ENCODE measurements at regions not wholly inside any gene's neighbourhood (a gene's known extent, or its start where the extent isn't known, plus 50 kb on each side); places are given as distances from the start of the nearest gene placed in this dataset.

- H3K4ac ChIP-seq (ENCODE audit: low read depth, low read length): no peak overlapping the region
- no peak overlapping the region for H2AFZ ChIP-seq (replicated peaks; ENCODE audit: low read length, poor library complexity)
- POLR2A ChIA-PET (ENCODE audit: unreplicated experiment): no interaction called here
- in situ Hi-C loops (cut with MboI; ENCODE audit: low sequenced_read_pairs): no loop called here
- H3K27me3 ChIP-seq (ENCODE audit: control insufficient read depth, insufficient read depth, low read length): no peaks in the 10 kb centered on the region
- H3K23ac ChIP-seq (ENCODE audit: low read depth, low read length): no peak overlapping the region
- H3K4me1 ChIP-seq (ENCODE audit: control insufficient read depth, insufficient read depth, low read length): no peaks in the 10 kb centered on the region
- no peak overlapping the region for H4K91ac ChIP-seq (ENCODE audit: insufficient read depth, low read depth, low read length)
- H2BK15ac ChIP-seq (ENCODE audit: low read depth, low read length): no peak overlapping the region
- H3K14ac ChIP-seq (replicated peaks; ENCODE audit: low read depth, low read length): no peak overlapping the region
- H2AK9ac ChIP-seq (replicated peaks; ENCODE audit: low read depth, low read length, poor library complexity): no peak overlapping the region
- dilution Hi-C loops (cut with HindIII; ENCODE audit: low sequenced_read_pairs, unreplicated experiment): no loop called here
- H2BK120ac ChIP-seq (ENCODE audit: low read depth, low read length): no peak overlapping the region
- no peaks in the 10 kb centered on the region for H4K20me1 ChIP-seq (ENCODE audit: insufficient read depth, low read length)
- H3K27ac ChIP-seq (ENCODE audit: insufficient read depth, low read length): no peak overlapping the region
- intact Hi-C loops (cut with micrococcal nuclease): no loop called here
- H3K36me3 ChIP-seq (ENCODE audit: control insufficient read depth, insufficient read depth, low read length): no peaks in the 10 kb centered on the region
- H3K79me1 ChIP-seq (ENCODE audit: low read depth in 1 of 2, low read length in 2 of 2): no peaks in the 10 kb centered on the region
- no peak overlapping the region for H3K9ac ChIP-seq (ENCODE audit: low read depth, low read length)
- no peak overlapping the region for H3K18ac ChIP-seq (ENCODE audit: low read depth, low read length)
- H3K9me3 ChIP-seq (ENCODE audit: control insufficient read depth, insufficient read depth, low read length): 0 out of 2 replicates have a peak, but pooled peaks cover 3% of the 10 kb centered on the region
- TF ChIP-seq MXI1 (IDR thresholded peaks at IDR 0.05; ENCODE audit: borderline replicate concordance, low read depth, low read length) (no peak), POLR2A (IDR thresholded peaks at IDR 0.05; ENCODE audit: low read depth, low read length) (no peak), ELK1 (IDR thresholded peaks at IDR 0.05; ENCODE audit: borderline replicate concordance, low read depth, low read length) (no peak), SMC3 (IDR thresholded peaks at IDR 0.05; ENCODE audit: low read depth, low read length) (no peak), CHD1 (IDR thresholded peaks at IDR 0.05; ENCODE audit: low read depth, low read length) (no peak), CTCF (conservative IDR thresholded peaks at IDR 0.05; ENCODE audit: low read depth, low read length) (no peak), MAFK (IDR thresholded peaks at IDR 0.05; ENCODE audit: low read depth, low read length) (no peak)
- H3K9me1 ChIP-seq (ENCODE audit: insufficient read depth, low read length): no peaks in the 10 kb centered on the region
- no peak overlapping the region for H2BK5ac ChIP-seq (ENCODE audit: low read depth, low read length, poor library complexity, severe bottlenecking)
- H3K4me2 ChIP-seq (ENCODE audit: low read depth, low read length): no peak overlapping the region
- no peak for DNase-seq
- H3K4me3 ChIP-seq (ENCODE audit: insufficient read depth, low read depth, low read length): no peak overlapping the region
- ATAC-seq (ENCODE audit: low read depth): no peak
- H2BK20ac ChIP-seq (ENCODE audit: low read depth, low read length): no peak overlapping the region
- BruUV-seq (replicated peaks): no TSS peak
- H2AK5ac ChIP-seq (ENCODE audit: low read depth, low read length): no peak overlapping the region
- no CpG with 5 or more reads among the region's 2 CpGs for WGBS, 2 experiments (ENCODE audit: extremely low coverage in 2 of 2, insufficient read length in 1 of 2)
- H4K8ac ChIP-seq (ENCODE audit: low read depth in 2 of 2, low read length in 2 of 2): no peak overlapping the region
- H4K5ac ChIP-seq (ENCODE audit: low read depth, low read length): no peak overlapping the region
- no peak overlapping the region for H3K56ac ChIP-seq (ENCODE audit: extremely low read depth, insufficient read depth, low read length)
- CTCF ChIA-PET: interaction anchor here (0.7 to 1.4 kb wide), 2 partner anchors 16 to 268 kb away, joined by 3 read pairs; no protein-coding TSS in a partner anchor
Observed at GRCh38 chr12:30117483-30117882, 333.7 kb upstream of the TMTC1 start.
